Endodermal cell (in vitro differentiated cells): ENCODE measurements at regions not wholly inside any gene's neighbourhood (a gene's known extent, or its start where the extent isn't known, plus 50 kb on each side); places are given as distances from the start of the nearest gene placed in this dataset.

ENCODE experiments used
- DNase-seq: peaks from one replicate; pipeline ENCODE4 v3.0.0-alpha.2; 2017
- H3K27ac ChIP-seq: 2 replicates; pipeline ENCODE4 v1.5.1; 2013; ENCODE audit warnings: mild to moderate bottlenecking, low read depth, low read length, moderate library complexity
- H3K27me3 ChIP-seq: 2 replicates; pipeline ENCODE4 v1.6.1; 2013; ENCODE audit warnings: mild to moderate bottlenecking, low read length, moderate library complexity; ENCODE audit not compliant: insufficient read depth, control insufficient read depth, poor library complexity, severe bottlenecking
- H3K36me3 ChIP-seq: 2 replicates; pipeline ENCODE4 v1.7.0; 2013; ENCODE audit warnings: mild to moderate bottlenecking, low read length, moderate library complexity; ENCODE audit not compliant: control insufficient read depth, insufficient read depth
- H3K4me1 ChIP-seq: one replicate; pipeline ENCODE4 v1.7.0; 2013; ENCODE audit warnings: low read length; ENCODE audit not compliant: control insufficient read depth, insufficient read depth
- H3K4me3 ChIP-seq: 2 replicates; pipeline ENCODE4 v1.5.1; 2013; ENCODE audit warnings: mild to moderate bottlenecking, low read length, moderate library complexity
- H3K9ac ChIP-seq: 2 replicates; pipeline ENCODE4 v1.6.1; 2013; ENCODE audit warnings: mild to moderate bottlenecking, low read length, moderate library complexity; ENCODE audit not compliant: poor library complexity, severe bottlenecking; ENCODE audit errors: extremely low read depth
- H3K9me3 ChIP-seq: 2 replicates; pipeline ENCODE4 v1.6.1; 2013; ENCODE audit warnings: mild to moderate bottlenecking, low read length, moderate library complexity; ENCODE audit not compliant: control insufficient read depth
- H3K27ac Mint-ChIP-seq: 2 replicates; pipeline ENCODE4 v1.8.0; 2020; ENCODE audit warnings: mixed read lengths
- H3K27me3 Mint-ChIP-seq: 2 replicates; pipeline ENCODE4 v1.8.0; 2021; ENCODE audit warnings: mild to moderate bottlenecking, mixed read lengths; ENCODE audit not compliant: insufficient read depth
- H3K36me3 Mint-ChIP-seq: 2 replicates; pipeline ENCODE4 v1.8.0; 2020; ENCODE audit warnings: low read depth, mixed read lengths
- H3K4me1 Mint-ChIP-seq: 2 replicates; pipeline ENCODE4 v1.8.0; 2020; ENCODE audit warnings: mixed read lengths
- H3K4me3 Mint-ChIP-seq: 2 replicates; pipeline ENCODE4 v1.8.0; 2020; ENCODE audit warnings: mild to moderate bottlenecking, moderate library complexity, mixed read lengths
- H3K9me3 Mint-ChIP-seq: 2 replicates; pipeline ENCODE4 v1.8.0; 2020; ENCODE audit warnings: mild to moderate bottlenecking, mixed read lengths
- WGBS, 2 experiments: methylation state at CpG; one replicate each; pipeline versions ENCODE4 v1.1.5 to v1.1.7; 2013; ENCODE audit warnings: missing lambda C conversion rate in 2 of 2, mixed read lengths in 1 of 2; ENCODE audit not compliant: insufficient coverage in 1 of 2, insufficient read length in 1 of 2; 5-methylcytosine and 5-hydroxymethylcytosine counted together
- TF ChIP-seq, protein P1 (sequence below): fragments of 200-600 bp; sonication (generic); conservative IDR thresholded peaks from 2 replicates; pipeline ENCODE4 v1.5.0; 2021; ENCODE audit warnings: antibody characterized with exemption, mild to moderate bottlenecking

DNA sequence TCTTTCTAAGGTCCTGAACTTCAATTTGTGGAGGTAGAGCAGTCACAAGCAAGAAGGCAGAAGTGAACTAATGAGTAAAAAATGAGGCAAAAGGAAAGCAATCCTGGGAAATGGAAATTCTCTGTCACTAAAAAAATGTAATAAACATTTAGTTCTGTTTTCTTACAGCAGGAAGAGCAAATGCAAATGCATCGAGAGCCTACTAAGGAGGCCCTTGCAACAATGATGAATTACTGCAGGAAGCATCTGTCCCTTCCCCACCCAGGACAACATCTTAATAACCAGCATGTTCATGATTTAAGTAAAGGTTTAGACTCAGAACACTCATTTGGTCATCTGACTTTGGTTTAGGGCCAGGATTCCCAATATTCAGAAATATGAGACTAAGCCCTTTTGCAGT, 341.4 kb upstream of the NOCT start:
- H3K27me3 ChIP-seq = no peaks in the 10 kb centered on the region
- no peak overlapping the region for H3K27ac Mint-ChIP-seq
- WGBS, 2 experiments = 84% methylated on average over 1 of the region's 1 CpG; no CpG with 5 or more reads in 1 of the 2 experiments
- H3K27me3 Mint-ChIP-seq = peaks cover 3% of the 10 kb centered on the region
- TF ChIP-seq, protein P1, sequence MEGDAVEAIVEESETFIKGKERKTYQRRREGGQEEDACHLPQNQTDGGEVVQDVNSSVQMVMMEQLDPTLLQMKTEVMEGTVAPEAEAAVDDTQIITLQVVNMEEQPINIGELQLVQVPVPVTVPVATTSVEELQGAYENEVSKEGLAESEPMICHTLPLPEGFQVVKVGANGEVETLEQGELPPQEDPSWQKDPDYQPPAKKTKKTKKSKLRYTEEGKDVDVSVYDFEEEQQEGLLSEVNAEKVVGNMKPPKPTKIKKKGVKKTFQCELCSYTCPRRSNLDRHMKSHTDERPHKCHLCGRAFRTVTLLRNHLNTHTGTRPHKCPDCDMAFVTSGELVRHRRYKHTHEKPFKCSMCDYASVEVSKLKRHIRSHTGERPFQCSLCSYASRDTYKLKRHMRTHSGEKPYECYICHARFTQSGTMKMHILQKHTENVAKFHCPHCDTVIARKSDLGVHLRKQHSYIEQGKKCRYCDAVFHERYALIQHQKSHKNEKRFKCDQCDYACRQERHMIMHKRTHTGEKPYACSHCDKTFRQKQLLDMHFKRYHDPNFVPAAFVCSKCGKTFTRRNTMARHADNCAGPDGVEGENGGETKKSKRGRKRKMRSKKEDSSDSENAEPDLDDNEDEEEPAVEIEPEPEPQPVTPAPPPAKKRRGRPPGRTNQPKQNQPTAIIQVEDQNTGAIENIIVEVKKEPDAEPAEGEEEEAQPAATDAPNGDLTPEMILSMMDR = no peak
- H3K27ac ChIP-seq = no peak overlapping the region
- no peak overlapping the region for H3K4me3 ChIP-seq
- H3K4me1 Mint-ChIP-seq = peaks cover 27% of the 10 kb centered on the region
- H3K9me3 Mint-ChIP-seq = no peaks in the 10 kb centered on the region
- no peak for DNase-seq
- H3K9me3 ChIP-seq = no peaks in the 10 kb centered on the region
- H3K4me1 ChIP-seq = no peaks in the 10 kb centered on the region
- no peak overlapping the region for H3K9ac ChIP-seq
- no peak overlapping the region for H3K4me3 Mint-ChIP-seq
- no peaks in the 10 kb centered on the region for H3K36me3 Mint-ChIP-seq
- no peaks in the 10 kb centered on the region for H3K36me3 ChIP-seq

DNA sequence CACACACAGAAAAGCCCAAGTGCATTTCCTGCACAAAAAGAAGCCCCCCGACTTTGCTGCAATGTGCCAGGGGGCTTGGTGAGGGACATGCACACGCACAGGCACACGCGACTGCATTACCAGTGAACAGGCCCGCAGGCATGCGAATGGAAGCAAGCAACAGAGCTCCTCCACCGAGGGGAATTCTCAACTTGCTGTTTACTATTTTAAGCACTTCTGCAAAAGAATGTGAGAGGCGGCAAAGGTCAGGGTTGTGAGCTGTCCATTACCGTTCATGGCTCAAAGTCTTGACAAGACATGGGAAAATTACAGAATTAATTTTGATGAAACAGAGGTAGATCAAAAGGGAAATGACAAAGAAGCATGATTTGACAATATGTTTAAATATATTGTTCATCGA, 342.5 kb upstream of the NOCT start:
- Mint-ChIP-seq H3K4me1 (peaks cover 27% of the 10 kb centered on the region), H3K4me3 (no peak overlapping the region), H3K36me3 (no peaks in the 10 kb centered on the region), H3K27me3 (peaks cover 3% of the 10 kb centered on the region), H3K27ac (no peak overlapping the region), H3K9me3 (no peaks in the 10 kb centered on the region)
- TF ChIP-seq, protein P1 = no peak
- no peaks in the 10 kb centered on the region for H3K9me3 ChIP-seq
- no peaks in the 10 kb centered on the region for H3K27me3 ChIP-seq
- 57 to 84% methylated on average over 4 to 10 of the region's 10 CpGs for WGBS, 2 experiments
- H3K9ac ChIP-seq = no peak overlapping the region
- H3K27ac ChIP-seq = peak overlapping the region; percentile 27
- H3K4me3 ChIP-seq = no peak overlapping the region
- H3K36me3 ChIP-seq = no peaks in the 10 kb centered on the region
- no peak for DNase-seq
- H3K4me1 ChIP-seq = no peaks in the 10 kb centered on the region

DNA sequence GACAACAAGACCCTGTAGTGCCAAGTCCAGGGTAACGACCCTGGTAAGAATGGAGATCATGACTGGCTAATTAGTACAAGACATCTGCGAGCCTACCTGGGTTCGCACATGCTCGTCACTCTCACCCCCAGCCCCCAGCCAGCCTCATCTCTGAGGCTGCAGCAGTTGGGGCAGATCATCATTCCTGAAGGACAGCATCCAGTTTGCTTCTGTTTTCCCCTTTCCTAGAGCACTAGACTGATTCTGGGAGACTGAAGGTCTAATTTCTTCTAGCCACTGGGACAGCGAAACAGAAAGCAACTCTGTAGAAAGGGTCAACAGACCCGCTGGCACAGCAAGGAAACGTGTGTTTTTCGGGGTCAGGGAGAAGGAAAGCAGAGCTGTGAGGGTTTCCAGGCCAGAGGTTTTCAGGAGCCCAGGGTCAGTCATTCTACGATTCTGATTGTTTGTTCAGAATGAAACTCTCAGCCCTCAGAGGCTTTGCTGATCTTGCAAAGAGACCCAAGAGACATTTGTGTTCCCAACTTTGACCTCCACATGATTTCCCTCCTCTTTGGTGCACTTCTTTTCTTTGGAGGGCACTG, 343.1 kb upstream of the NOCT start:
- Mint-ChIP-seq H3K36me3 (no peaks in the 10 kb centered on the region), H3K4me1 (peaks cover 27% of the 10 kb centered on the region), H3K27ac (no peak overlapping the region), H3K9me3 (no peaks in the 10 kb centered on the region), H3K4me3 (no peak overlapping the region), H3K27me3 (peaks cover 3% of the 10 kb centered on the region)
- TF ChIP-seq, protein P1 = no peak
- Histone ChIP-seq H3K9me3 (no peaks in the 10 kb centered on the region), H3K36me3 (no peaks in the 10 kb centered on the region), H3K27me3 (no peaks in the 10 kb centered on the region), H3K4me1 (no peaks in the 10 kb centered on the region), H3K4me3 (no peak overlapping the region), H3K9ac (no peak overlapping the region), H3K27ac (peak overlapping the region; percentile 27)
- DNase-seq = no peak
- WGBS, 2 experiments = 92% methylated on average over 9 of the region's 9 CpGs
